ENCODE measurements at regions not wholly inside any gene's neighbourhood (a gene's known extent, or its start where the extent isn't known, plus 50 kb on each side); places are given as distances from the start of the nearest gene placed in this dataset.

DNA sequence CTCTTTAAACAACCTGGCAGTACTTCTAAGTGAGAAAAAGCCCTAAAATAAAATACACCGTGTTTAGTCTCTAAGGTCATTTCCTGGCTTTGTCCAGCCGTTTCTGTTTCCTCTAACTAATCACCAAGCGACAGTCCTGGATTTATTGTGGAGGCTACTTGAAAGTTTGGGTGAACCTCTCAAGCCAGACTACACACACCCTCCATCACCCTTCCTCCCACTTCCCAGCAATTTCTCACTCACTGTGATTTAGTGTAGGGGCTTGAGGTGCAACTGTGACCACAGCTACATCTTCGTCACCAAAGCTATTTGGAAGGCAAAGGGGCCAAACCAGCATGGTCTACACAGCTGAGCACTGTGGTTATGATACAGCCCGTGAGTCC is 240.0 kb upstream of the SLC24A2 start:
- Mint-ChIP-seq H3K9me3 (no peaks in the 10 kb centered on the region), H3K4me1 (peaks cover 11 to 15% of the 10 kb centered on the region in 2 donors), H3K36me3 (no peaks in the 10 kb centered on the region), H3K27me3 (no peaks in the 10 kb centered on the region), H3K4me3 (no peak overlapping the region), H3K27ac (peak overlapping the region; percentile 4)
- DNase-seq (no peak), ATAC-seq (replicated peaks) (no peak)

- H3K4me1 Mint-ChIP-seq = peaks cover 11 to 15% of the 10 kb centered on the region in 2 donors
- H3K27me3 Mint-ChIP-seq = no peaks in the 10 kb centered on the region
- H3K9me3 Mint-ChIP-seq = no peaks in the 10 kb centered on the region
- H3K36me3 Mint-ChIP-seq = no peaks in the 10 kb centered on the region
- DNase-seq = no peak
- H3K4me3 Mint-ChIP-seq = no peak overlapping the region
- H3K27ac Mint-ChIP-seq = no peak overlapping the region
- no peak for ATAC-seq (replicated peaks)
Measured at GRCh38 chr9:20028192-20028848, 239.5 kb upstream of the SLC24A2 start.

DNA sequence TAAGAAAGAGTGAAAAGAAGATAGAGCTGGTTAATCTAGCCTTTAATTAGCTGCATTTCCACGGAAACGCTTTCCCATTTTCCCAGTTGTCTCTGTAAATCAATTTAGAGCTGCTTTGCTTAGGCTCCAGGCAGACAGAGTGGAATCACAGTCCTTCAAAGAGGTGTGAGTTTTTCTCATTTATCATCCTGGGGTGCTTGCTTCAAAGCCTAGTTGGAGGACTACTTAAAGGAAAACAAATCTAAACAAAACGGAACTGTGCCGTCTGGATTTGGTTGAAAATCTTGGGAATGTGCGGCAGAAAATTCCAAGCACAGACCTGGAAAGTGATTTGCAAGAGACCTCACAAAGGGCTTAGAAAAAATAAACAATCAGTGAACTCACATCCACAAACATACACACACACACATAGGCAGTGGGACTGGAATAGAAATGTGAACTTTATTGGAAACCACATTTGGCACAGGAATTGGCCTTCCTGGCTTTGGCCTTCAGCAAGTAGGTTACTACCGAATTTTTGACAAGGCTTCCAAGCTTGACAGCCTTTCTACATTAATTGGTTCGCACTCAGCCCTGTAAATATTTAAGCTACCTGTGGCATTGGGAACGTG is 235.2 kb upstream of the SLC24A2 start:
- H3K4me3 Mint-ChIP-seq = no peak overlapping the region
- ATAC-seq (replicated peaks) (no peak), DNase-seq (no peak)
- no peak overlapping the region for H3K27ac Mint-ChIP-seq
- H3K4me1 Mint-ChIP-seq = peaks cover 0 to 3% of the 10 kb centered on the region in 2 donors
- H3K9me3 Mint-ChIP-seq = peaks cover 0 to 2% of the 10 kb centered on the region in 2 donors
- no peaks in the 10 kb centered on the region for H3K36me3 Mint-ChIP-seq
- no peaks in the 10 kb centered on the region for H3K27me3 Mint-ChIP-seq

GRCh38 chr9:20023210-20023905 is 234.5 kb upstream of the SLC24A2 start:
- no peak for DNase-seq
- no peaks in the 10 kb centered on the region for H3K27me3 Mint-ChIP-seq
- H3K27ac Mint-ChIP-seq = no peak overlapping the region
- peaks cover 0 to 2% of the 10 kb centered on the region in 2 donors for H3K9me3 Mint-ChIP-seq
- H3K4me3 Mint-ChIP-seq = no peak overlapping the region
- H3K4me1 Mint-ChIP-seq = no peaks in the 10 kb centered on the region
- ATAC-seq (replicated peaks) = no peak
- H3K36me3 Mint-ChIP-seq = no peaks in the 10 kb centered on the region

DNA sequence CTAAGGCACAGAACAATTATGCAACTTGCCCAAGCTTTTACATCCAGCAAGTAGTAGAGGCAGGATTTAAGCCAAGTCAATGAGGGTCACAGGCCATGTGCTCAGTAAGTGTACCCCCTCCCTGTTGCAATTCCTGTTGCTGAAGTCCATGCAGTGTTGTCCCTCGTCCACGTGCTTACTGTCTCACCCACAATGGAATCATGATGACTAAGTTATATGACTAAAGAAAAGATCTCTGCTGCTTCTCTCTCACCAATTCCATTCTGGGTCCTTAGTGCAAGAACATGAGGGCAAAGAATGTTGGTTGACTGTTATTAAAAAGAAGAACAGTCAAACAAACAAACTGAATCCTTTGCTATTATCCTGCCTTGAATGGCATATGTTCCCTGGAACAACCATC is 233.6 kb upstream of the SLC24A2 start:
- H3K9me3 Mint-ChIP-seq = peaks cover 0 to 2% of the 10 kb centered on the region in 2 donors
- H3K4me1 Mint-ChIP-seq = no peaks in the 10 kb centered on the region
- ATAC-seq (replicated peaks) = no peak

GRCh38 chr9:20016611-20017010 is 227.8 kb upstream of the SLC24A2 start:
- no peak for DNase-seq
- ATAC-seq (replicated peaks) = no peak
- Mint-ChIP-seq H3K4me1 (peaks cover 6 to 8% of the 10 kb centered on the region in 2 donors), H3K36me3 (no peaks in the 10 kb centered on the region), H3K4me3 (no peak overlapping the region), H3K27me3 (no peaks in the 10 kb centered on the region), H3K9me3 (peaks cover 5 to 6% of the 10 kb centered on the region in 2 donors), H3K27ac (no peak overlapping the region)

More for the DNA sequence above, 233.6 kb upstream of the SLC24A2 start:
- no peaks in the 10 kb centered on the region for H3K36me3 Mint-ChIP-seq
- no peaks in the 10 kb centered on the region for H3K27me3 Mint-ChIP-seq
- H3K27ac Mint-ChIP-seq = no peak overlapping the region
- no peak overlapping the region for H3K4me3 Mint-ChIP-seq
- DNase-seq = no peak

DNA sequence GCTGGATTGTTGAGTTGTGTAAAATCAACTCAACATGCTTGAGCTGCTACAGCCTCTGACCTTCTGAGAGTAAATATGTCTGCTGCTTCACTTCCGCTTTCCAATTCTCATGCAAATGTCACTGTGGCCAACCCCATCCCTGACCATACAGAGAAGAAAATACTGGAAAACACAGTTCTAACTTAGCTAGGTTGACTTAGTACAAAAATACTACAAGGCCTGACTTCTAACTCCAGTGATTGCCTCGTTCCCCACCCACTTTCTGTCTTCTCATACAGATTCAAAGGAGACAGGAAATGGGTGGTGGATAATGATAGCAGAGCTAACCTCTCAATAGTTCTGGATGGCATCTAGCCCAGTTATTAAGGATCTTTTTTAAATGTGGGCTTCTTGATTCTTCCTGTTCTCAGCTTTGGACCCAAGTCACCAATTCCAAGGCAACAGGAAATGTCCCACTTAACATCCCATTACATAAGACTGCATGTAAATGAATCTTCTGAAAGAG is 226.6 kb upstream of the SLC24A2 start:
- H3K4me3 Mint-ChIP-seq = no peak overlapping the region
- DNase-seq (no peak), ATAC-seq (replicated peaks) (peak; percentile 57 to 78)
- peaks cover 5 to 6% of the 10 kb centered on the region in 2 donors for H3K36me3 Mint-ChIP-seq
- no peaks in the 10 kb centered on the region for H3K27me3 Mint-ChIP-seq
- peaks cover 6 to 8% of the 10 kb centered on the region in 2 donors for H3K4me1 Mint-ChIP-seq
- peak overlapping the region; percentile 79 for H3K27ac Mint-ChIP-seq
- H3K9me3 Mint-ChIP-seq = peaks cover 10 to 11% of the 10 kb centered on the region in 2 donors

- Mint-ChIP-seq H3K4me1 (peaks cover 6 to 8% of the 10 kb centered on the region in 2 donors), H3K27ac (no peak overlapping the region), H3K36me3 (peaks cover 5 to 6% of the 10 kb centered on the region in 2 donors), H3K4me3 (no peak overlapping the region), H3K27me3 (no peaks in the 10 kb centered on the region), H3K9me3 (peaks cover 10 to 11% of the 10 kb centered on the region in 2 donors)
- DNase-seq (no peak), ATAC-seq (replicated peaks) (no peak)
Measured at GRCh38 chr9:20014168-20014567, 225.3 kb upstream of the SLC24A2 start.

GRCh38 chr9:20012232-20012631 is 223.4 kb upstream of the SLC24A2 start:
- Mint-ChIP-seq H3K27ac (no peak overlapping the region), H3K36me3 (peaks cover 5 to 6% of the 10 kb centered on the region in 2 donors), H3K4me3 (no peak overlapping the region), H3K27me3 (peaks cover 5 to 7% of the 10 kb centered on the region in 2 donors), H3K4me1 (peaks cover 6 to 8% of the 10 kb centered on the region in 2 donors), H3K9me3 (peaks cover 10 to 11% of the 10 kb centered on the region in 2 donors)
- ATAC-seq (replicated peaks) (no peak), DNase-seq (no peak)

GRCh38 chr9:20009606-20010005 is 220.8 kb upstream of the SLC24A2 start:
- Mint-ChIP-seq H3K27ac (no peak overlapping the region), H3K27me3 (peaks cover 5 to 7% of the 10 kb centered on the region in 2 donors), H3K4me3 (no peak overlapping the region), H3K36me3 (peaks cover 5 to 6% of the 10 kb centered on the region in 2 donors), H3K9me3 (peaks cover 10 to 11% of the 10 kb centered on the region in 2 donors), H3K4me1 (no peaks in the 10 kb centered on the region)
- no peak for ATAC-seq (replicated peaks)
- DNase-seq = no peak

DNA sequence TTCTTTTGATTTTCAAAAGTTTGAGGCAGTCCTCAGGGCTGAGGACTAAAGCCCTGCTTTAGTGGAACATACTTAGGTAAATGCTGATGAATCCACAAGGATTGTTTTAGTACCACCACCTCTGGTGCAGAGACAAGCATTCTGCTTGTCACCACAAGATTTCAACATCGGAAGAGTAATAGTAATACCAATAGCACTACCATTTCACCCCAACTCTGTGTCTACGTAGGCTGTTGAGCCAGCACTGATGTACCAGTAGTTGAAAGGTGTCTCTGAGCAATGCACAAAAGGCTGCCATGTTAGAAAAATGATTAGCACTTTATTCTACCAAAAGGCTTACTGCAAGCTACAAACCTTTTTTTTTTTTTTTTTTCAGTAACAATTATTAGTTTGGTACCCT is 213.2 kb upstream of the SLC24A2 start:
- H3K36me3 Mint-ChIP-seq = peaks cover 1 to 8% of the 10 kb centered on the region in 2 donors
- no peak for DNase-seq

GRCh38 chr9:20001058-20001457 is 212.2 kb upstream of the SLC24A2 start:
- Mint-ChIP-seq H3K36me3 (peaks cover 1 to 11% of the 10 kb centered on the region in 2 donors), H3K4me3 (no peak overlapping the region), H3K4me1 (peaks cover 8 to 15% of the 10 kb centered on the region in 2 donors), H3K9me3 (peaks cover 0 to 7% of the 10 kb centered on the region in 2 donors), H3K27me3 (no peaks in the 10 kb centered on the region), H3K27ac (no peak overlapping the region)
- ATAC-seq (replicated peaks) (no peak), DNase-seq (no peak)

More for the DNA sequence above, 213.2 kb upstream of the SLC24A2 start:
- ATAC-seq (replicated peaks) = no peak
- Mint-ChIP-seq H3K27ac (no peak overlapping the region), H3K9me3 (peaks cover 0 to 4% of the 10 kb centered on the region in 2 donors), H3K27me3 (no peaks in the 10 kb centered on the region), H3K4me1 (peaks cover 8 to 15% of the 10 kb centered on the region in 2 donors), H3K4me3 (no peak overlapping the region)

- Mint-ChIP-seq H3K27ac (no peak overlapping the region), H3K4me3 (no peak overlapping the region), H3K36me3 (peaks cover 1 to 11% of the 10 kb centered on the region in 2 donors), H3K9me3 (peaks cover 0 to 7% of the 10 kb centered on the region in 2 donors), H3K27me3 (no peaks in the 10 kb centered on the region), H3K4me1 (peaks cover 8 to 15% of the 10 kb centered on the region in 2 donors)
- DNase-seq = peak; percentile 37
- peak; percentile 87 to 90 for ATAC-seq (replicated peaks)
Measured at GRCh38 chr9:19999491-20000057, 210.7 kb upstream of the SLC24A2 start.

DNA sequence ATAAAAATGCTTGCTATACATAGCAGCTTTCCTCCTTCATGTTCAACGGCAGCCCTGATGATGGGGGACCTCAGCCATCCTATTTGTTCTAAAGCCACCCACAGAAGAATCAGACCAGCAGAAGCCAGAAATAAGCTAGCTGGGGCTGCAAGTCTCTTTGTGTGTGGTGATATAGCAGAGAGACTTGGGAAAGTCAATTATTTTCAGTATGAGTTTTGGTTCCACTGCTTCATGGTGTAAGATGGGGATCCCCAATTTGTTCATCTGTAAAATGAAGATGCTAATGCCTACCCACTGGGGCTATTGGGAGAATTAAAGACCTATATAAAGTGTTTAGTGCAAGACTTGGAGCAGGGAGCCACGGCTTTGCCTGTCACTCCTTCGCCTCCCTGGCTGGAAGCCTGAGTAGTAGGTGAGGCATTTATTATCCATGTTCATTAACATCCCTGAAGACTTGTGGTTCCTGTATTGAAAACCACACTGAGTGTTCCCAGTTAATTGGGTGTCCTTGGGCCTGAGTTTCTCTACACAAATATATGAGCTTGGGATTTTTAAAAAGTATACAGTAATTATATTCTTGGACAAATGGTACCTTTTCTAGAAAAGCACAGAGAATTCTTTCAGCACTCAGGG is 210.1 kb upstream of the SLC24A2 start:
- Mint-ChIP-seq H3K27me3 (peaks cover 0 to under 1% of the 10 kb centered on the region in 2 donors), H3K27ac (peak overlapping the region; percentile 60), H3K36me3 (peaks cover 1 to 11% of the 10 kb centered on the region in 2 donors), H3K4me1 (peaks cover 8 to 15% of the 10 kb centered on the region in 2 donors), H3K9me3 (peaks cover 0 to 7% of the 10 kb centered on the region in 2 donors), H3K4me3 (no peak overlapping the region)
- DNase-seq (no peak), ATAC-seq (replicated peaks) (peak; percentile 56 to 71)
